ENCODE measurements at regions not wholly inside any gene's neighbourhood (a gene's known extent, or its start where the extent isn't known, plus 50 kb on each side); places are given as distances from the start of the nearest gene placed in this dataset.

- H4K20me1 ChIP-seq (ENCODE audit: insufficient read depth) = no peaks in the 10 kb centered on the region
- no peaks in the 10 kb centered on the region for H3K9me3 ChIP-seq (ENCODE audit: insufficient read depth, low read depth)
- TF ChIP-seq EZH2 (IDR thresholded peaks at IDR 0.05; ENCODE audit: low read depth) (no peak), CTCF (conservative IDR thresholded peaks at IDR 0.05) (peak; percentile 50; the same call in 1 of the 2 replicates)
- H3K9me2 ChIP-seq (ENCODE audit: insufficient read depth) = no peaks in the 10 kb centered on the region
- ChIA-PET POLR2A (ENCODE audit: unreplicated experiment) (no interaction called here), CTCF (no interaction called here)
- H3K4me1 ChIP-seq (replicated peaks; ENCODE audit: insufficient read depth) = no peaks in the 10 kb centered on the region
- no peaks in the 10 kb centered on the region for H3K79me2 ChIP-seq (ENCODE audit: low read depth)
- H3K36me3 ChIP-seq (ENCODE audit: low read depth) = no peaks in the 10 kb centered on the region
- intact Hi-C loops (cut with micrococcal nuclease; ENCODE audit: unreplicated experiment) = no loop called here
- DNase-seq = no peak
- no peak overlapping the region for H3K27ac ChIP-seq
- H3K27me3 ChIP-seq (ENCODE audit: insufficient read depth, low read depth) = no peaks in the 10 kb centered on the region
- H3F3A ChIP-seq (ENCODE audit: insufficient read depth, low read depth) = no peaks in the 10 kb centered on the region
- H3K4me2 ChIP-seq = no peak overlapping the region
- BruUV-seq (replicated peaks) = no TSS peak
- no peak overlapping the region for H3K4me3 ChIP-seq
- H2AFZ ChIP-seq = no peak overlapping the region
Measured at GRCh38 chr3:168544097-168544957, 448.6 kb upstream of the GOLIM4 start.

GRCh38 chr3:168540726-168541125 lies 445.0 kb upstream of the GOLIM4 start:
- DNase-seq = no peak

GRCh38 chr3:168539909-168540308 lies 444.2 kb upstream of the GOLIM4 start:
- no peaks in the 10 kb centered on the region for H4K20me1 ChIP-seq (ENCODE audit: insufficient read depth)
- no peaks in the 10 kb centered on the region for H3K27me3 ChIP-seq (ENCODE audit: insufficient read depth, low read depth)
- H2AFZ ChIP-seq = no peak overlapping the region
- no peak for TF ChIP-seq CTCF (conservative IDR thresholded peaks at IDR 0.05)
- no peak for TF ChIP-seq EZH2 (IDR thresholded peaks at IDR 0.05; ENCODE audit: low read depth)
- DNase-seq = no peak
- ChIA-PET POLR2A (ENCODE audit: unreplicated experiment) (no interaction called here), CTCF (no interaction called here)
- no peaks in the 10 kb centered on the region for H3K9me3 ChIP-seq (ENCODE audit: insufficient read depth, low read depth)
- H3K79me2 ChIP-seq (ENCODE audit: low read depth) = no peaks in the 10 kb centered on the region
- H3K4me3 ChIP-seq = no peak overlapping the region
- H3F3A ChIP-seq (ENCODE audit: insufficient read depth, low read depth) = no peaks in the 10 kb centered on the region
- H3K4me1 ChIP-seq (replicated peaks; ENCODE audit: insufficient read depth) = no peaks in the 10 kb centered on the region
- no peaks in the 10 kb centered on the region for H3K9me2 ChIP-seq (ENCODE audit: insufficient read depth)
- no peak overlapping the region for H3K27ac ChIP-seq
- BruUV-seq (replicated peaks) = no TSS peak
- intact Hi-C loops (cut with micrococcal nuclease; ENCODE audit: unreplicated experiment) = no loop called here
- H3K4me2 ChIP-seq = no peak overlapping the region
- H3K36me3 ChIP-seq (ENCODE audit: low read depth) = no peaks in the 10 kb centered on the region

More at GRCh38 chr3:168540726-168541125, 445.0 kb upstream of the GOLIM4 start:
- POLR2A ChIA-PET (ENCODE audit: unreplicated experiment) = no interaction called here
- H4K20me1 ChIP-seq (ENCODE audit: insufficient read depth) = no peaks in the 10 kb centered on the region
- H3K36me3 ChIP-seq (ENCODE audit: low read depth) = no peaks in the 10 kb centered on the region
- H3K27ac ChIP-seq = no peak overlapping the region
- H3K79me2 ChIP-seq (ENCODE audit: low read depth) = no peaks in the 10 kb centered on the region
- H3K4me2 ChIP-seq = no peak overlapping the region
- CTCF ChIA-PET = no interaction called here
- no peak overlapping the region for H3K4me3 ChIP-seq
- no peaks in the 10 kb centered on the region for H3K9me2 ChIP-seq (ENCODE audit: insufficient read depth)
- intact Hi-C loops (cut with micrococcal nuclease; ENCODE audit: unreplicated experiment) = no loop called here
- BruUV-seq (replicated peaks) = no TSS peak
- H3K4me1 ChIP-seq (replicated peaks; ENCODE audit: insufficient read depth) = no peaks in the 10 kb centered on the region
- no peak overlapping the region for H2AFZ ChIP-seq
- H3K9me3 ChIP-seq (ENCODE audit: insufficient read depth, low read depth) = no peaks in the 10 kb centered on the region
- H3F3A ChIP-seq (ENCODE audit: insufficient read depth, low read depth) = no peaks in the 10 kb centered on the region
- H3K27me3 ChIP-seq (ENCODE audit: insufficient read depth, low read depth) = no peaks in the 10 kb centered on the region
- no peak for TF ChIP-seq EZH2 (IDR thresholded peaks at IDR 0.05; ENCODE audit: low read depth)
- TF ChIP-seq CTCF (conservative IDR thresholded peaks at IDR 0.05) = no peak

Data from PC-9 (cell line).